GM13976 (cell line): ENCODE measurements at regions not wholly inside any gene's neighbourhood (a gene's known extent, or its start where the extent isn't known, plus 50 kb on each side); places are given as distances from the start of the nearest gene placed in this dataset.

ENCODE experiments used
- DNase-seq: peaks from one replicate; pipeline ENCODE4 v3.0.0; 2012; ENCODE audit warnings: low spot score
- CTCF ChIP-seq: IDR thresholded peaks from 2 replicates; pipeline ENCODE4 v1.5.1; 2012; ENCODE audit warnings: borderline replicate concordance, mild to moderate bottlenecking; ENCODE audit not compliant: insufficient read depth; ENCODE audit errors: extremely low read depth, missing control alignments, control extremely low read depth
- in situ Hi-C: fragments of 300-500 bp; cut with MboI; formaldehyde crosslinking; loops from one replicate; pipeline ENCODE4 v1.12.0; 2022; ENCODE audit warnings: low sequenced_read_pairs, mixed read lengths, inconsistent platforms; ENCODE audit not compliant: unreplicated experiment

GRCh38 chr2:60271713-60272112 is 281.7 kb downstream of the BCL11A start:
- in situ Hi-C loops: no loop called here
- no peak for DNase-seq
- TF ChIP-seq CTCF: no peak

- in situ Hi-C loops: no loop called here
- no peak for DNase-seq
- TF ChIP-seq CTCF: no peak
Observed at GRCh38 chr2:60271131-60271530, 282.3 kb downstream of the BCL11A start.

- DNase-seq: no peak
- no peak for TF ChIP-seq CTCF
- in situ Hi-C loops: no loop called here
Observed at GRCh38 chr2:60268661-60269060, 284.8 kb downstream of the BCL11A start.

GRCh38 chr2:60268032-60268431 is 285.4 kb downstream of the BCL11A start:
- TF ChIP-seq CTCF: no peak
- in situ Hi-C loops: no loop called here
- no peak for DNase-seq

- no peak for TF ChIP-seq CTCF
- in situ Hi-C loops: no loop called here
- DNase-seq: no peak
Observed at GRCh38 chr2:60267122-60267521, 286.3 kb downstream of the BCL11A start.

- in situ Hi-C loops: no loop called here
- DNase-seq: no peak
- no peak for TF ChIP-seq CTCF
Observed at GRCh38 chr2:60262178-60262577, 291.3 kb downstream of the BCL11A start.
